IMR-90 (cell line): ENCODE measurements at regions not wholly inside any gene's neighbourhood (a gene's known extent, or its start where the extent isn't known, plus 50 kb on each side); places are given as distances from the start of the nearest gene placed in this dataset.

Experiments
- ATAC-seq: fragments of 200-7000 bp; cut with Tn5 transposase; 2 replicates; pipeline ENCODE4 v1.9.1; 2020; ENCODE audit warnings: low read depth, mild to moderate bottlenecking, moderate library complexity
- BruUV-seq: library from RNA; stranded (reverse); fragments of 400-500 nt; replicated peaks from 2 replicates; lab custom pipeline; 2021; lab: Mats Ljungman, UMichigan
- CTCF ChIA-PET: fragments of 300-600 bp; formaldehyde crosslinking; extraction: SDS; loops from one replicate; lab custom pipeline; 2021; ENCODE audit warnings: antibody characterized with exemption; lab: Yijun Ruan, JAX
- POLR2A ChIA-PET: fragments of 300-600 bp; sonication (Branson Sonifier 250); formaldehyde crosslinking; loops from one replicate; lab custom pipeline; 2022; ENCODE audit warnings: antibody characterized with exemption; ENCODE audit not compliant: unreplicated experiment; lab: Charles Lee
- DNase-seq: peaks from one replicate; pipeline ENCODE4 v3.0.0; 2013
- H2AFZ ChIP-seq: replicated peaks from 2 replicates; pipeline ENCODE3; 2013; ENCODE audit warnings: low read length, mild to moderate bottlenecking; ENCODE audit not compliant: poor library complexity
- H2AK5ac ChIP-seq: 2 replicates; pipeline ENCODE4 v1.6.1; 2013; ENCODE audit warnings: low read depth, low read length, inconsistent platforms
- H2AK9ac ChIP-seq: replicated peaks from 2 replicates; pipeline ENCODE3; 2013; ENCODE audit warnings: mild to moderate bottlenecking, low read depth, low read length, moderate library complexity; ENCODE audit not compliant: poor library complexity
- H2BK120ac ChIP-seq: 2 replicates; pipeline ENCODE4 v1.6.1; 2013; ENCODE audit warnings: low read depth, low read length, inconsistent platforms
- H2BK15ac ChIP-seq: 3 replicates; pipeline ENCODE4 v1.6.1; 2013; ENCODE audit warnings: low read depth, low read length, inconsistent platforms
- H2BK20ac ChIP-seq: 2 replicates; pipeline ENCODE4 v1.6.1; 2013; ENCODE audit warnings: low read depth, mild to moderate bottlenecking, inconsistent platforms, low read length, moderate library complexity
- H2BK5ac ChIP-seq: 2 replicates; pipeline ENCODE4 v1.6.1; 2013; ENCODE audit warnings: mild to moderate bottlenecking, low read depth, low read length, inconsistent platforms; ENCODE audit not compliant: poor library complexity, severe bottlenecking
- H3K14ac ChIP-seq: replicated peaks from 2 replicates; pipeline ENCODE4 v1.6.1; 2013; ENCODE audit warnings: low read depth, low read length, inconsistent platforms
- H3K18ac ChIP-seq: 2 replicates; pipeline ENCODE4 v1.6.1; 2013; ENCODE audit warnings: low read depth, low read length, control low read depth
- H3K23ac ChIP-seq: 2 replicates; pipeline ENCODE4 v1.6.1; 2013; ENCODE audit warnings: low read depth, low read length, inconsistent platforms
- H3K27ac ChIP-seq: 2 replicates; pipeline ENCODE4 v1.5.1; 2013; ENCODE audit warnings: mild to moderate bottlenecking, control low read depth, low read length; ENCODE audit not compliant: insufficient read depth
- H3K27me3 ChIP-seq: 2 replicates; pipeline ENCODE4 v1.6.1; 2013; ENCODE audit warnings: low read length; ENCODE audit not compliant: control insufficient read depth, insufficient read depth
- H3K36me3 ChIP-seq: 2 replicates; pipeline ENCODE4 v1.6.1; 2013; ENCODE audit warnings: low read length, mixed read lengths; ENCODE audit not compliant: control insufficient read depth, insufficient read depth
- H3K4ac ChIP-seq: 2 replicates; pipeline ENCODE4 v1.6.1; 2013; ENCODE audit warnings: low read depth, low read length, inconsistent platforms
- H3K4me1 ChIP-seq: 2 replicates; pipeline ENCODE4 v1.6.1; 2013; ENCODE audit warnings: low read length, mixed read lengths; ENCODE audit not compliant: control insufficient read depth, insufficient read depth
- H3K4me2 ChIP-seq: 2 replicates; pipeline ENCODE4 v1.6.1; 2013; ENCODE audit warnings: low read depth, mild to moderate bottlenecking, control low read depth, low read length, moderate library complexity
- H3K4me3 ChIP-seq: 2 replicates; pipeline ENCODE4 v1.5.1; 2013; ENCODE audit warnings: low read depth, mild to moderate bottlenecking, control low read depth, low read length, moderate library complexity; ENCODE audit not compliant: insufficient read depth
- H3K56ac ChIP-seq: 2 replicates; pipeline ENCODE4 v1.6.1; 2013; ENCODE audit warnings: low read length, inconsistent platforms; ENCODE audit not compliant: insufficient read depth; ENCODE audit errors: extremely low read depth
- H3K79me1 ChIP-seq, 2 experiments: 2 replicates each; pipeline ENCODE4 v1.6.1; 2013; ENCODE audit warnings: low read length in 2 of 2, inconsistent platforms in 1 of 2, low read depth in 1 of 2
- H3K9ac ChIP-seq: 2 replicates; pipeline ENCODE4 v1.6.1; 2013; ENCODE audit warnings: low read depth, low read length, control low read depth
- H3K9me1 ChIP-seq: 2 replicates; pipeline ENCODE4 v1.6.1; 2013; ENCODE audit warnings: low read length, inconsistent platforms; ENCODE audit not compliant: insufficient read depth
- H3K9me3 ChIP-seq: 2 replicates; pipeline ENCODE4 v1.6.1; 2013; ENCODE audit warnings: low read length; ENCODE audit not compliant: control insufficient read depth, insufficient read depth
- H4K20me1 ChIP-seq: 2 replicates; pipeline ENCODE4 v1.6.1; 2013; ENCODE audit warnings: low read length, inconsistent platforms; ENCODE audit not compliant: insufficient read depth
- H4K5ac ChIP-seq: 2 replicates; pipeline ENCODE4 v1.6.1; 2013; ENCODE audit warnings: mild to moderate bottlenecking, low read depth, low read length, control low read depth
- H4K8ac ChIP-seq, 2 experiments: 2 replicates each; pipeline ENCODE4 v1.6.1; 2013; ENCODE audit warnings: low read depth in 2 of 2, low read length in 2 of 2, control low read depth in 1 of 2, inconsistent platforms in 1 of 2
- H4K91ac ChIP-seq: 2 replicates; pipeline ENCODE4 v1.6.1; 2013; ENCODE audit warnings: low read depth, low read length, inconsistent platforms; ENCODE audit not compliant: insufficient read depth
- BHLHE40 ChIP-seq: fragments of 150-350 bp; IDR thresholded peaks from 2 replicates; pipeline ENCODE4 v1.6.1; 2016; ENCODE audit warnings: mild to moderate bottlenecking, low read depth, low read length
- CEBPB ChIP-seq: IDR thresholded peaks from 2 replicates; pipeline ENCODE4 v1.6.1; 2012; ENCODE audit warnings: low read depth, low read length, improper control_type of control experiment
- CHD1 ChIP-seq: IDR thresholded peaks from 2 replicates; pipeline ENCODE4 v1.6.1; 2012; ENCODE audit warnings: low read depth, low read length, improper control_type of control experiment
- FOS ChIP-seq: fragments of 150-350 bp; IDR thresholded peaks from 2 replicates; pipeline ENCODE4 v1.6.1; 2016; ENCODE audit warnings: low read depth, low read length
- MAFK ChIP-seq: IDR thresholded peaks from 2 replicates; pipeline ENCODE4 v1.6.1; 2012; ENCODE audit warnings: low read depth, low read length, improper control_type of control experiment
- MAZ ChIP-seq: IDR thresholded peaks from 2 replicates; pipeline ENCODE4 v1.6.1; 2012; ENCODE audit warnings: low read depth, mild to moderate bottlenecking, low read length, improper control_type of control experiment, moderate library complexity, borderline replicate concordance
- MXI1 ChIP-seq: IDR thresholded peaks from 2 replicates; pipeline ENCODE4 v1.6.1; 2012; ENCODE audit warnings: low read depth, mild to moderate bottlenecking, low read length, moderate library complexity, borderline replicate concordance
- NFE2L2 ChIP-seq: fragments of 150-350 bp; IDR thresholded peaks from 2 replicates; pipeline ENCODE4 v1.6.1; 2016; ENCODE audit warnings: low read depth, mild to moderate bottlenecking, low read length
- POLR2A ChIP-seq: IDR thresholded peaks from 2 replicates; pipeline ENCODE4 v1.6.1; 2012; ENCODE audit warnings: mild to moderate bottlenecking, low read depth, low read length
- RAD21 ChIP-seq: IDR thresholded peaks from 2 replicates; pipeline ENCODE4 v1.6.1; 2012; ENCODE audit warnings: low read length, improper control_type of control experiment
- RCOR1 ChIP-seq: IDR thresholded peaks from 2 replicates; pipeline ENCODE4 v1.6.1; 2012; ENCODE audit warnings: mild to moderate bottlenecking, low read length, improper control_type of control experiment; ENCODE audit not compliant: insufficient replicate concordance
- RFX5 ChIP-seq: IDR thresholded peaks from 2 replicates; pipeline ENCODE4 v1.8.0; 2012; ENCODE audit warnings: low read depth, mild to moderate bottlenecking, low read length, moderate library complexity
- SMC3 ChIP-seq: fragments of 150-350 bp; IDR thresholded peaks from 2 replicates; pipeline ENCODE4 v1.6.1; 2016; ENCODE audit warnings: low read depth, mild to moderate bottlenecking, antibody characterized with exemption, low read length, moderate library complexity
- WGBS, 2 experiments: methylation state at CpG; one replicate each; pipeline versions ENCODE4 v1.1.5 to v1.1.7; 2013; ENCODE audit warnings: missing lambda C conversion rate in 2 of 2; ENCODE audit not compliant: insufficient read length in 1 of 2; ENCODE audit errors: extremely low coverage in 2 of 2; 5-methylcytosine and 5-hydroxymethylcytosine counted together
- dilution Hi-C: fragments of 300-500 bp; cut with HindIII; formaldehyde crosslinking; loops from one replicate; pipeline ENCODE4 v1.14.3; 2018; ENCODE audit warnings: low sequenced_read_pairs; ENCODE audit not compliant: unreplicated experiment
- in situ Hi-C: fragments of 300-500 bp; cut with MboI; formaldehyde crosslinking; loops from 3 replicates; pipeline ENCODE4 v1.14.3; 2019; ENCODE audit warnings: low sequenced_read_pairs, inconsistent platforms, mixed read lengths
- intact Hi-C: fragments of 100-400 bp; cut with micrococcal nuclease; formaldehyde crosslinking; loops from 2 replicates; pipeline ENCODE4 v1.10.0; 2022
- TF ChIP-seq, protein P1 (sequence below): conservative IDR thresholded peaks from 2 replicates; pipeline ENCODE4 v1.5.1; 2012; ENCODE audit warnings: mild to moderate bottlenecking, low read depth, low read length, improper control_type of control experiment
- TF ChIP-seq, protein P2 (sequence below): fragments of 150-350 bp; IDR thresholded peaks from 2 replicates; pipeline ENCODE4 v1.6.1; 2016; ENCODE audit warnings: low read depth, mild to moderate bottlenecking, low read length, moderate library complexity, borderline replicate concordance
- TF ChIP-seq, protein P3 (sequence below): fragments of 150-350 bp; IDR thresholded peaks from 2 replicates; pipeline ENCODE4 v1.6.1; 2017; ENCODE audit warnings: mild to moderate bottlenecking, antibody characterized with exemption, low read length, low read depth

- no peaks in the 10 kb centered on the region for H3K27me3 ChIP-seq
- H2AK9ac ChIP-seq: no peak overlapping the region
- no peak overlapping the region for H2AFZ ChIP-seq
- H4K8ac ChIP-seq: no peak overlapping the region
- DNase-seq (no peak), ATAC-seq (no peak)
- H3K9ac ChIP-seq: no peak overlapping the region
- H3K56ac ChIP-seq: no peak overlapping the region
- no peak overlapping the region for H2BK120ac ChIP-seq
- H3K4me2 ChIP-seq: no peak overlapping the region
- no peak overlapping the region for H3K23ac ChIP-seq
- ChIA-PET CTCF (no interaction called here), POLR2A (no interaction called here)
- no peak overlapping the region for H3K18ac ChIP-seq
- H3K14ac ChIP-seq: no peak overlapping the region
- no TSS peak for BruUV-seq
- no peaks in the 10 kb centered on the region for H4K20me1 ChIP-seq
- H3K36me3 ChIP-seq: no peaks in the 10 kb centered on the region
- no peak overlapping the region for H4K91ac ChIP-seq
- dilution Hi-C loops (no loop called here), intact Hi-C loops (no loop called here), in situ Hi-C loops (no loop called here)
- H3K4me1 ChIP-seq: no peaks in the 10 kb centered on the region
- TF ChIP-seq CHD1 (no peak), RCOR1 (no peak), CEBPB (no peak), FOS (no peak), SMC3 (no peak), RFX5 (no peak), POLR2A (no peak), MXI1 (no peak), MAZ (no peak), NFE2L2 (no peak), RAD21 (no peak), MAFK (no peak), BHLHE40 (no peak)
- TF ChIP-seq, protein P1, sequence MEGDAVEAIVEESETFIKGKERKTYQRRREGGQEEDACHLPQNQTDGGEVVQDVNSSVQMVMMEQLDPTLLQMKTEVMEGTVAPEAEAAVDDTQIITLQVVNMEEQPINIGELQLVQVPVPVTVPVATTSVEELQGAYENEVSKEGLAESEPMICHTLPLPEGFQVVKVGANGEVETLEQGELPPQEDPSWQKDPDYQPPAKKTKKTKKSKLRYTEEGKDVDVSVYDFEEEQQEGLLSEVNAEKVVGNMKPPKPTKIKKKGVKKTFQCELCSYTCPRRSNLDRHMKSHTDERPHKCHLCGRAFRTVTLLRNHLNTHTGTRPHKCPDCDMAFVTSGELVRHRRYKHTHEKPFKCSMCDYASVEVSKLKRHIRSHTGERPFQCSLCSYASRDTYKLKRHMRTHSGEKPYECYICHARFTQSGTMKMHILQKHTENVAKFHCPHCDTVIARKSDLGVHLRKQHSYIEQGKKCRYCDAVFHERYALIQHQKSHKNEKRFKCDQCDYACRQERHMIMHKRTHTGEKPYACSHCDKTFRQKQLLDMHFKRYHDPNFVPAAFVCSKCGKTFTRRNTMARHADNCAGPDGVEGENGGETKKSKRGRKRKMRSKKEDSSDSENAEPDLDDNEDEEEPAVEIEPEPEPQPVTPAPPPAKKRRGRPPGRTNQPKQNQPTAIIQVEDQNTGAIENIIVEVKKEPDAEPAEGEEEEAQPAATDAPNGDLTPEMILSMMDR: no peak
- TF ChIP-seq, protein P2, sequence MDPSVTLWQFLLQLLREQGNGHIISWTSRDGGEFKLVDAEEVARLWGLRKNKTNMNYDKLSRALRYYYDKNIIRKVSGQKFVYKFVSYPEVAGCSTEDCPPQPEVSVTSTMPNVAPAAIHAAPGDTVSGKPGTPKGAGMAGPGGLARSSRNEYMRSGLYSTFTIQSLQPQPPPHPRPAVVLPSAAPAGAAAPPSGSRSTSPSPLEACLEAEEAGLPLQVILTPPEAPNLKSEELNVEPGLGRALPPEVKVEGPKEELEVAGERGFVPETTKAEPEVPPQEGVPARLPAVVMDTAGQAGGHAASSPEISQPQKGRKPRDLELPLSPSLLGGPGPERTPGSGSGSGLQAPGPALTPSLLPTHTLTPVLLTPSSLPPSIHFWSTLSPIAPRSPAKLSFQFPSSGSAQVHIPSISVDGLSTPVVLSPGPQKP: no peak
- TF ChIP-seq, protein P3, sequence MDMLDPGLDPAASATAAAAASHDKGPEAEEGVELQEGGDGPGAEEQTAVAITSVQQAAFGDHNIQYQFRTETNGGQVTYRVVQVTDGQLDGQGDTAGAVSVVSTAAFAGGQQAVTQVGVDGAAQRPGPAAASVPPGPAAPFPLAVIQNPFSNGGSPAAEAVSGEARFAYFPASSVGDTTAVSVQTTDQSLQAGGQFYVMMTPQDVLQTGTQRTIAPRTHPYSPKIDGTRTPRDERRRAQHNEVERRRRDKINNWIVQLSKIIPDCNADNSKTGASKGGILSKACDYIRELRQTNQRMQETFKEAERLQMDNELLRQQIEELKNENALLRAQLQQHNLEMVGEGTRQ: no peak
- H2BK5ac ChIP-seq: no peak overlapping the region
- no peak overlapping the region for H3K4me3 ChIP-seq
- WGBS, 2 experiments: no CpG with 5 or more reads among the region's 2 CpGs
- no peak overlapping the region for H4K5ac ChIP-seq
- H2AK5ac ChIP-seq: no peak overlapping the region
- H3K9me3 ChIP-seq: no peaks in the 10 kb centered on the region
- no peak overlapping the region for H3K27ac ChIP-seq
- H3K9me1 ChIP-seq: no peaks in the 10 kb centered on the region
- no peak overlapping the region for H3K4ac ChIP-seq
- H3K79me1 ChIP-seq: no peaks in the 10 kb centered on the region
- no peak overlapping the region for H2BK20ac ChIP-seq
- no peak overlapping the region for H2BK15ac ChIP-seq
Measured at GRCh38 chr4:106868381-106869035, 167.6 kb downstream of the DKK2 start.
